ENCODE measurements at regions not wholly inside any gene's neighbourhood (a gene's known extent, or its start where the extent isn't known, plus 50 kb on each side); places are given as distances from the start of the nearest gene placed in this dataset.

GRCh38 chr3:135895734-135896121 lies 69.8 kb upstream of the PPP2R3A start:
- H3K4me1 ChIP-seq, result no peaks in the 10 kb centered on the region
- H3K9me3 ChIP-seq, result no peaks in the 10 kb centered on the region
- no peak for DNase-seq (ENCODE audit: low spot score in 2 of 2)
- H3K27ac ChIP-seq, result no peak overlapping the region
- TF ChIP-seq EP300 (IDR thresholded peaks at IDR 0.05), result no peak
- TF ChIP-seq CTCF (IDR thresholded peaks at IDR 0.05), result no peak
- TF ChIP-seq POLR2A (IDR thresholded peaks at IDR 0.05), result no peak
- WGBS, result 90% methylated on average over 3 of the region's 3 CpGs
- no peaks in the 10 kb centered on the region for H3K36me3 ChIP-seq
- H3K27me3 ChIP-seq, result no peaks in the 10 kb centered on the region
- no peak overlapping the region for H3K4me3 ChIP-seq

- Histone ChIP-seq H3K27ac (no peak overlapping the region), H3K4me1 (no peaks in the 10 kb centered on the region), H3K4me3 (no peak overlapping the region), H3K36me3 (no peaks in the 10 kb centered on the region), H3K9me3 (no peaks in the 10 kb centered on the region), H3K27me3 (no peaks in the 10 kb centered on the region)
- no peak for TF ChIP-seq EP300 (IDR thresholded peaks at IDR 0.05)
- DNase-seq (ENCODE audit: low spot score in 2 of 2), result no peak
- 88% methylated on average over 2 of the region's 2 CpGs for WGBS
Observed at GRCh38 chr3:135896613-135897012, 68.9 kb upstream of the PPP2R3A start.

- Histone ChIP-seq H3K9me3 (no peaks in the 10 kb centered on the region), H3K27me3 (no peaks in the 10 kb centered on the region), H3K36me3 (no peaks in the 10 kb centered on the region), H3K4me3 (no peak overlapping the region), H3K4me1 (no peaks in the 10 kb centered on the region), H3K27ac (no peak overlapping the region)
- 91% methylated on average over 1 of the region's 1 CpG for WGBS
- no peak for DNase-seq (ENCODE audit: low spot score in 2 of 2)
- TF ChIP-seq CTCF (IDR thresholded peaks at IDR 0.05), result no peak
- TF ChIP-seq EP300 (IDR thresholded peaks at IDR 0.05), result no peak
- TF ChIP-seq POLR2A (IDR thresholded peaks at IDR 0.05), result no peak
- no peak for TF ChIP-seq POLR2AphosphoS5 (IDR thresholded peaks at IDR 0.05)
Observed at GRCh38 chr3:135897715-135898114, 67.8 kb upstream of the PPP2R3A start.

GRCh38 chr3:135898774-135899173 lies 66.8 kb upstream of the PPP2R3A start:
- Histone ChIP-seq H3K27ac (no peak overlapping the region), H3K9me3 (no peaks in the 10 kb centered on the region), H3K36me3 (no peaks in the 10 kb centered on the region), H3K4me3 (no peak overlapping the region), H3K4me1 (no peaks in the 10 kb centered on the region), H3K27me3 (no peaks in the 10 kb centered on the region)
- DNase-seq (ENCODE audit: low spot score in 2 of 2), result no peak
- WGBS, result 74% methylated on average over 3 of the region's 3 CpGs
- TF ChIP-seq POLR2A (IDR thresholded peaks at IDR 0.05) (no peak), CTCF (IDR thresholded peaks at IDR 0.05) (no peak), EP300 (IDR thresholded peaks at IDR 0.05) (no peak), POLR2AphosphoS5 (IDR thresholded peaks at IDR 0.05) (no peak)

GRCh38 chr3:135905058-135905724 lies 60.3 kb upstream of the PPP2R3A start:
- Histone ChIP-seq H3K36me3 (no peaks in the 10 kb centered on the region), H3K4me1 (peaks cover 20% of the 10 kb centered on the region), H3K9me3 (no peaks in the 10 kb centered on the region), H3K27me3 (no peaks in the 10 kb centered on the region), H3K4me3 (no peak overlapping the region), H3K27ac (no peak overlapping the region)
- WGBS, result 38% methylated on average over 5 of the region's 5 CpGs
- no peak for TF ChIP-seq POLR2A (IDR thresholded peaks at IDR 0.05)
- TF ChIP-seq CTCF (IDR thresholded peaks at IDR 0.05), result peak in 1 of 2 donors; percentile 29
- DNase-seq (ENCODE audit: low spot score in 2 of 2), result no peak
